Stimulated activated CD4-positive, alpha-beta T cell treated with anti-CD3 and anti-CD28 coated beads, Interleukin-1b, Interleukin-23, amount 100 ng/mL, for 48 hours (primary cell): ENCODE measurements at regions not wholly inside any gene's neighbourhood (a gene's known extent, or its start where the extent isn't known, plus 50 kb on each side); places are given as distances from the start of the nearest gene placed in this dataset.
"Not testable (repeated sequence)": the region's sequence is repeated elsewhere in the genome, so short reads cannot be mapped to it uniquely, and the experiment has no call there.

Experiments
- DNase-seq: peaks from one replicate; pipeline ENCODE4 v3.0.0-alpha.2; 2020

GRCh38 chr6:139879823-139880356 lies 505.4 kb upstream of the CITED2 start:
- no peak for DNase-seq

DNA sequence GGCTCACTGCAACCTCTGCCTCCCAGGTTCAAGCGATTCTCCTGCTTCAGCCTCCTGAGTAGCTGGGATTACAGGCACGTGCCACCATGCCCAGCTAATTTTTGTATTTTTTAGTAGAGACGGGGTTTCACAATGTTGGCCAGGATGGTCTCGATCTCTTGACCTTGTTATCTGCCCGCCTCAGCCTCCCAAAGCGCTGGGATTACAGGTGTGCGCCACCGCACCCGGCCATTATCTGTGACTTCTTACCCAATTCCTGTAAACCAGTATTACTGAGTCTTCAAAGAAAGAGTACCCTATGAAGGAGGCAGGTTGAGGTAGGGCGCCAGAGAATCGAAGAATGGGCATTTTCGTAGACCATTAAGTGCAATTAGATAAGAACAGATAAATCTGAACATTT lies 504.8 kb upstream of the CITED2 start:
- not testable (repeated sequence) for DNase-seq

DNA sequence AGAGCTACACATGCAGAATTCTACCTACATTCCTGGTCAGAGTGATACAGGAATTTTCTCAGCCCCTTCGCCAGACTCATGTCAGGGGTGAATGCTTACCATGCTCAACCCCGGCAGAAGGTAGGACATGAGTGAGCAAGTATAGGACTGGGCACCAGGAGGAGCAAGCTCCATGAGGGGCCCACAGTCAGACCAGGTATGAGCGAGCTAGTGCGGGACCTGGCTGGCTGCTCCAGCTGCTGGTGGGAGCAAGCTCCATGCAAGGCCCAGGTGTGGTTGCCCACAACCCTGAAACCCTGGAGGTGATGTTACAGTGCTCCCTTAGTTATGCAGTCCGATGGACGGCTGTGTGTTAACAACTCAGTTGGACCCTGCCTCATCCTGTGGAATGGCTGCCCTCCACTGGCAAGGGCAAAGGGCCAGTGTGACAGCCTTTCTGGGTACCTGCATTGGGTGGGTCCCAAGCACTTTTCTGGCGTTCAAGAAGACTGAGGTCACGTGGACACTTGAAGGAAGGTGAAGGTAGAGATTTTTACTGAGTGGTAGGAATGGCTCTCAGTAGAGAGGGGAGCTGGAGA lies 503.5 kb upstream of the CITED2 start:
- no peak for DNase-seq

- DNase-seq = no peak
These were observed 498.2 kb upstream of the CITED2 start for GRCh38 chr6:139872665-139873064.

GRCh38 chr6:139871803-139872510 lies 497.5 kb upstream of the CITED2 start:
- DNase-seq = no peak

- DNase-seq = no peak
These were observed 496.8 kb upstream of the CITED2 start for GRCh38 chr6:139871165-139871710.

DNA sequence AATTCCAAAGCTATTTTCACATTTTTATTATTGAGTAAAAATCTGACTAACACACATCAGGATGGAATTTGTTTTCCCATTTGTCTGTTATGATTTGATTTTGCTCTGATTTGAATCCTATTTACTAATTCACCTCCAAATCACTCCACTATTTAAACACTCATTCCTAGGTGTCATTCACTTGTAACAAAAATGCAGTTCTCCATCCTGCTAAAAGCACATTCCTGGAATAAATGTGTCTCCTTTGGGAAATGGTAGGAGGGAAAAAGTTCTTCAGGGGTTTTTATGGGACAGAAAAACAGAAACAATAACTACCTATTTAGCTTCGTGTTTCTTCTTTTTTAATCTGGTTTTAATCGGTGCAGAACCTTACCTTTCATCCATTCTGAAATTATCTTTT lies 494.1 kb upstream of the CITED2 start:
- DNase-seq = no peak

- DNase-seq = no peak
These were observed 489.5 kb upstream of the CITED2 start for GRCh38 chr6:139863964-139864363.

DNA sequence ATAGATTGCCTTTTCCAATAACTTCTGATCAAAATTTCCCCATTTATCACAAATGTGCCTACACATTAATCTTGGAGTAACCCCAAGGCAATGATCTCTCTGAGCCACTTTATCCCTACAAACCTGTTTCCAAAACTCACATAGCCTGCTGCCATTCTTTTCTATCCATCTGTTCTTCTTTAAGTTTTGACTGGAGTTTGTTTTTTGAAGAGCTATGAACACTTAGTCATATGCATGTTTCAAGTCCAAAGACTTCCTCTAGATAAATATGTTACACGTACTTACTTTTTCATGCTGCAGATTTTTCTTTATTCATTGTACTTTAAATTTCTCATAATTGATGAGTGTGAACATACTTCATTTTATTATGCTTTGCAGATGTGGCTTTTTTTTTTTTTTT lies 488.9 kb upstream of the CITED2 start:
- no peak for DNase-seq

DNA sequence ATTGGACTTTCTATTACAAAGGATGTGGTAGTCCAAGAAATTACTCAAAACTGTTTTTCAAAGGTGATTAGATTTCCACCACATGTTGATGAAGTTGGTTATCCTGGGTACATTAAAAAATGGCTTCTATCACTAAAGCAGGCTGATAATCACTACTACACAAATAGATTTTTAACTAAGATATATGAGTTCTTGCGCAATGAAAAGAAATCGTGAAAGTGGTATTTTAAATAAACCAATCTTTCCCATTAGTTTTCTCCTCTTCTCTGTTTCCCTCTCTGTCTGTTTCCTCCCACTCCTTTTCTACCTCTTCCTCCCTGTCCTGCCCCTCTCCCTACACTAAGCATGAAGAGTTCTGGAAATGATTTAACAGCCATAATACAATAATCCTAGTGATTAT lies 487.9 kb upstream of the CITED2 start:
- DNase-seq = no peak

GRCh38 chr6:139860203-139860602 lies 485.8 kb upstream of the CITED2 start:
- no peak for DNase-seq

GRCh38 chr6:139858429-139858828 lies 484.0 kb upstream of the CITED2 start:
- no peak for DNase-seq

DNA sequence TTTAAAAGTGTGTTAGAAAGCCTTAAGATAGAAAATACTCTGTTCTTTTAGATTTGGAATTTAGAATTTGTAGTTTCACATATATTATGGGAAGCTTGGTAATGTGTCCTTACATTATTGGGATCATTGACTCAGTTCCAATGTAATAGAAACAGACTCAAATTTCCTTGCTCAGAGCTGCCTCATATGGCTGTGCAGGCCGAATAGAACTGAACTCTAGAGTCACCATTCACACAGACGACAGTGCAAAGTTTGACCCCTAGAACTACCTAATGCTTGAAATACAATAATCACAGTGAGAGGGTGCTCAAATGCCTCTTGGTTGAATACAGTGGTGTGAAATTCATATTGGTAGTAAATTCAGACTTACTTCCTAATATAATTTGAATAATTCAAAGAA lies 482.7 kb upstream of the CITED2 start:
- no peak for DNase-seq

DNA sequence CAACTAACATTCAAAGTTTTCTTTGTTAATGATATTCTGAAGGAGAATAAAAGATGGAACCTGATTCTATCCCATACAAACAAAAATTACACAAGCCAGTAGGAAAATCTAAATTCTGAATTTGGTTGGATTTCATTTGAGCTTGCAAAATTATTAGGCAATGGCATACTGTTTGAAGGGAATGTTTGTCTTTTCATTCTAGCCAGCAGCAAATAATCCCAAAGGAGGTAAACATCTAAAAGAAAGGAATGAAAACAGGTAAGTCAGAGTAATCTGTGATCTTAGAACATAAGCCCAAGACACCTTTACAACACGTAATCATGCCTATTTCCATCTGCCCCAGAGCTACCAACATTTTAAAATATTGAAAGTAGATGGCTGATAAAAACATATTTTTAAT lies 482.1 kb upstream of the CITED2 start:
- no peak for DNase-seq

DNA sequence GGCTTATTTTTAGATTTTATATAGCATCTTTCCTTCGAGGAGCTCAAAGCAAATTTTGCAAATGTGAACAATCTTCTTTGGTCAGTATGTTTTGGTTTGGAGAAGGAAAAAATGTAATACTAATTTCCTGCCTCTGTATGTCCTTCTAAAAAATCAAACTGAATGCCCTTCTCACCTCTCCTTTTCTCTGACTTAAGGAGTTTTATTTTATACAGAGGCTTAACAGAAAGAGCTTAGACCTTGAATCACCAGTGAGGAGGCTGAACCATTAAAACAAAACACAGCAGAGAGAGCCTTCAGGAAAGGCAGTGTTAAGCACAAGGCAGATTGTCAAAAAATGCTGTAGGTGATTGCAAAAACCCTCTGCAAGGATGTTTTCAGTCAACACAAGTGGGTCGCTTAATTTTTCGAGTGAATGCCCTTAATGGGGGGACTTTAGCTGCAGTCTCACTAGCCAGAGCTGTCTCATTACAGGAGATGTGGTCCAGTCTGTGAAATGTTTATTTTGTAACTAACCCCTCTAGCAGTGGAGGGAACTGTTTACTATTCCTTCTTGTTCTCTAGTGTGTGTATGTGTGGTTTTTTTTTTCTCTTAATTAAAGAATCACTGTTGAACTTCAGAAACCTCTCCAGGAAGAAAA lies 481.3 kb upstream of the CITED2 start:
- no peak for DNase-seq

DNA sequence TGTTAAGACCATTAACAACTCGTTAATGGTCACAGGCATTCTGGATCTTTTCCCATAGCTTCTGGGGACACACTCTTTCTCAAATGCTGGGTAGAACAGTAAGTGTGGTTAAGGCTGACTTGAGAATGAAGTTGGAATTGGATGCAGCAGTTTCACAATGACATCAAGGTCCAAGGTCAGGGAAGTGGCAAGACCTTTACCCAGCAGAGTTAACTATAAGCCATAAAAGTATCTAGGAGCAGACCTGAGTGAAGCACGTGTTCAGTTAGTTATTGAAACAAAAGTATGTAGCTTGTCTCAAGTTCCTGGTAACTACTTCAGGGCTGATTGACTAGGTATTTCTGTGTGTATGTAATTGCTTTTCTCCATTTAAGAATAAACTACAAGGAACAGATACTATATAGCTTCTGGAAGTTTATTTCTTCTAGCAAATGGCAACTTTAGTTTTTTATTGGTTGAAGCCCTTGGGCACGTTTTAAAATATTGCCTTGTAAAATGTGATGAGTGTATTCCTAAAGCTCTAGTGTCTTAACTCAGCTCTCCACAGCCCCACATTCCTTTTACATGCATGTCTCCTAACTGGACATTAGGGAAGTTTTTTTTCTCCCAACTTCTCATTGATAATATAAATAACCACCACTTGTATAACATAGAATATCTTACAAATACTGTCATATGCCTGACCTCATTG lies 479.0 kb upstream of the CITED2 start:
- no peak for DNase-seq

GRCh38 chr6:139852488-139853140 lies 478.2 kb upstream of the CITED2 start:
- DNase-seq = no peak

DNA sequence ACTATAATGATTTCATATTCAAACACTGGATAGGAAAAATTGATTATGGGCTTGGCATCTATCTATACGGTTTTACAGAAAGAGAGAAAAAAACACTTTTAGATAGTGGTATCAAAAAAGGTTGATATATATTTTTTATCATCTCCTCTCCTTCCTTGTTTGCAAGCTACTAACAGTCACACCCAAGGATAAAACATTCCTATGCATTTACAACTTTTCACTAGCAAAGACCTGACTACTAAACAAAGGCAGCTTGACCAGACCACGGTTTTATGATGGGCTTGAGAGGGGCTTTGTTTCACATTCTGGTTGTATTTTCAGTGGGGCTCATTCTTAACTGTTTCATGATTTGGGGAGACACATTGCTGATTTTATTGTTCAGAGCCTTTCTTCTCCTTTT lies 477.6 kb upstream of the CITED2 start:
- no peak for DNase-seq

DNA sequence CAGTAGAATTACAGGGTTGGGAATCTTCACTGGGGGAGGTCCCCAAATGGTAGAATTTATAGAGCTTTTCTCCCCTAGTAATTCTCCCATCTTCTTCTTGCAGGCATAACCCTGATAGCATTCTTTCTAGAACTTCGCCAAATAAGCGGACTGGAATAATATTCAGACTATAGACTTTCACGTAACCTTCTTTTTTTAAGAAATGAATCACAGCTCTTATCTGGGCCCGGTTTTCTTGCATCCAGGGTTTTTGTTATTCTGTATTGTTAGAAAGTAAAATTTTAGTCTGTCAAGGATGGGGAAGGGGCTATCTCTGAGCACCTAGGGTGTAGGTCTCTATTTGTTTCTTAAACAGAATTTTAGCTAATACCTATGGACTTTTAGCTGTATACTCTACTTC lies 476.8 kb upstream of the CITED2 start:
- no peak for DNase-seq

DNA sequence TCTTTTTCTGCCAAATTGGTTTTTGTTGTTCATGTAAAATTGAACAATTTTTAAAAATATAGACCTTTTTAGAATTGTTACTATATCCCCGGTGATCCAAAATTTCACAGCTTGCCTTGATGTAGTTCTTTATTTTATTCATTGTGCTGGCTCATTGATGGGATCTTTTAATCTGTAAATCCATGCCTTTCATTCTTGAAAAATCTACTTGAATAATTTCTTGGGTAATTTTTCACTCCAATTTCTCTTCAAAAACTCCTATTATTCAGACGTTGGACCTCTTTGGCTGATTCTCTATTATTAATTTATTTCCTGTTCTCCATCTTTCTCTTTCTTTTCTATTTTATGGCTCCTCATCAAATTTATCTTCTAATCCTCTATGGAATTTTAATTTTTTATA lies 476.1 kb upstream of the CITED2 start:
- no peak for DNase-seq

- no peak for DNase-seq
These were observed 473.0 kb upstream of the CITED2 start for GRCh38 chr6:139847457-139847813.

DNA sequence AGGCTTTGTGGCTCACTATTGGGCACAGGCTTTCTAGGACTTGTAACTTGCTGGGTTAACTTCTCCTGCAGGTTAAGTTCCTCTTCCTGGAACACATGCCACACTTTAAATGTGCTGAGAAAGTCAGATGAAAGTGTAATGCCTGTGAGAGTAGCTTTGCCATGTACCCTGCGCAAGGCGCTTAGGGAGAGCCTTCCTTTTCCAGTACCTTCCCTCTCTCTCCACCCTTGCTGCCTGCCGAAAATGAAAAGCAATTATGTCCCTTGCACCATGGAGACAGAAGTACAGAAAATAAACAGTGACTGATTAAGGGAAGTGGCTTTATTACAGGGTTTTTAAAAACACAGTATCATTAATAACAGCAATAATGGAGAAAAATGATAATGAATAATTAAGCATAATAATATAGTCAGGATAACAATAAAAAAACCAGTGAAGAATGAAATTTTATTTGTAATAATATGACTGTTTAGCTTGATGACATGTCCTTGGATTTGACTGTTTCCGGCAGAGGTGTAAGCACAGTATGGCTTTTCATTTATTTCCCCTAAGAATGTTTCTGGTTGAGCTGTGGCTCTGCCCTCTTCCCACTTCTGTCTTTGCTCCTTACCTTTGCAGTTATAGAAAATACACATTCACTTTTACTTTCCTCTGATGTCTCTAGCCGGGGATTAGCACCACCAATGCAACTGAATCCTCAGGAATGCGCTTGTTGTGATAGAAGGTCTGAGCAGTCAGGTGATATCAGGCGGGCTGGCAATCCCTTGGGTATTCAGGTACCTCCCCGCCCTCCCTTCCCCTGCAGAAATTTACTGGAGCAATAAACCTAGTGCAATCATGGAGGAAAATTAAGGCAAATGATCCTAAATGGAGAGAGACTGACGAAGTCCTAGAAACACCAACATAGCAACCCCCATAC lies 472.3 kb upstream of the CITED2 start:
- DNase-seq = no peak
